Loucy (cell line): ENCODE measurements at regions not wholly inside any gene's neighbourhood (a gene's known extent, or its start where the extent isn't known, plus 50 kb on each side); places are given as distances from the start of the nearest gene placed in this dataset.

Experiments used
- EZH2phosphoT487 ChIP-seq: fragments of 200-600 bp; IDR thresholded peaks from 2 replicates; pipeline ENCODE4 v1.6.1; 2018; ENCODE audit warnings: antibody characterized with exemption, mild to moderate bottlenecking, moderate library complexity, borderline replicate concordance
- TF ChIP-seq, protein P1 (sequence below): fragments of 200-600 bp; sonication (generic); conservative IDR thresholded peaks from 2 replicates; pipeline ENCODE4 v1.5.1; 2014; ENCODE audit warnings: mild to moderate bottlenecking, antibody characterized with exemption, low read length

- TF ChIP-seq, protein P1, sequence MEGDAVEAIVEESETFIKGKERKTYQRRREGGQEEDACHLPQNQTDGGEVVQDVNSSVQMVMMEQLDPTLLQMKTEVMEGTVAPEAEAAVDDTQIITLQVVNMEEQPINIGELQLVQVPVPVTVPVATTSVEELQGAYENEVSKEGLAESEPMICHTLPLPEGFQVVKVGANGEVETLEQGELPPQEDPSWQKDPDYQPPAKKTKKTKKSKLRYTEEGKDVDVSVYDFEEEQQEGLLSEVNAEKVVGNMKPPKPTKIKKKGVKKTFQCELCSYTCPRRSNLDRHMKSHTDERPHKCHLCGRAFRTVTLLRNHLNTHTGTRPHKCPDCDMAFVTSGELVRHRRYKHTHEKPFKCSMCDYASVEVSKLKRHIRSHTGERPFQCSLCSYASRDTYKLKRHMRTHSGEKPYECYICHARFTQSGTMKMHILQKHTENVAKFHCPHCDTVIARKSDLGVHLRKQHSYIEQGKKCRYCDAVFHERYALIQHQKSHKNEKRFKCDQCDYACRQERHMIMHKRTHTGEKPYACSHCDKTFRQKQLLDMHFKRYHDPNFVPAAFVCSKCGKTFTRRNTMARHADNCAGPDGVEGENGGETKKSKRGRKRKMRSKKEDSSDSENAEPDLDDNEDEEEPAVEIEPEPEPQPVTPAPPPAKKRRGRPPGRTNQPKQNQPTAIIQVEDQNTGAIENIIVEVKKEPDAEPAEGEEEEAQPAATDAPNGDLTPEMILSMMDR, result no peak
- TF ChIP-seq EZH2phosphoT487, result no peak
Measured at GRCh38 chr11:37050311-37050710, 452.3 kb upstream of the RAG2 start.
